ENCODE measurements at regions not wholly inside any gene's neighbourhood (a gene's known extent, or its start where the extent isn't known, plus 50 kb on each side); places are given as distances from the start of the nearest gene placed in this dataset.

DNA sequence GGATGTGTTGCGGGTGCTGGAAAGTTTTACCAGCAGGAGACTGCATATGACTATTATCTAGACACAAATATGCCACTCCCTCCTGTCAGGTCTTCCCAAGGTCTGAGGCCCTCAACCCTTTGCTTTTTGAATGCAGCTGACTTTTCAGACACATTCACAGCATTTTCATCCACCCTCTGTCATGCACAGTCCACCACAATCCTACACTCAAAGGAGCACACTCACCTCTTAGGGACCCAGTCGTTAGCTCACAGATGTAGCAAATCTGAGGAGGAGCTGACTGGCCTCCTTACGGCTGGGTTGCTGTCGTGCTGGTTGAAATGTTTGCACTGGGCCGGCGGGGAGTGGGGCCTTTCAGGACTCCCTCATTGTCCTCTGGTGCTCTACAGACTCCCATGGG, 479.4 kb downstream of the IRS2 start:
- Histone ChIP-seq H2BK15ac (ENCODE audit: low read depth, low read length) (no peak overlapping the region), H3K4me2 (ENCODE audit: insufficient read depth, insufficient read length, low read length) (no peak overlapping the region), H2AK5ac (ENCODE audit: insufficient read length, low read length) (no peak overlapping the region), H3K27ac (ENCODE audit: insufficient read length, low read depth, low read length) (no peak overlapping the region), H3K23me2 (ENCODE audit: insufficient read length, low read depth, low read length, poor library complexity, severe bottlenecking) (no peaks in the 10 kb centered on the region), H4K8ac (replicated peaks; ENCODE audit: insufficient read length, low read depth, low read length) (no peak overlapping the region), H3K14ac (ENCODE audit: insufficient read depth, low read length) (no peak overlapping the region), H2AFZ (ENCODE audit: low read length) (no peak overlapping the region), H4K20me1 (ENCODE audit: control insufficient read depth, insufficient read depth, insufficient read length) (no peaks in the 10 kb centered on the region), H3K79me1 (ENCODE audit: insufficient read depth, low read depth, low read length, poor library complexity, severe bottlenecking) (no peaks in the 10 kb centered on the region), H2BK120ac (ENCODE audit: low read depth, low read length, poor library complexity, severe bottlenecking) (no peak overlapping the region), H3K56ac (ENCODE audit: insufficient read length, low read depth, low read length) (no peak overlapping the region), H3K27me3 (ENCODE audit: insufficient read depth, low read length) (no peaks in the 10 kb centered on the region), H2BK20ac (ENCODE audit: low read depth, low read length, poor library complexity, severe bottlenecking) (no peak overlapping the region), H4K91ac (ENCODE audit: insufficient read length, low read depth, low read length) (no peak overlapping the region), H3T11ph (ENCODE audit: low read length) (no peak overlapping the region), H2BK5ac (ENCODE audit: insufficient read length, low read length) (no peak overlapping the region), H3K9ac (ENCODE audit: extremely low read depth, insufficient read length, low read length) (no peak overlapping the region), H3K79me2 (ENCODE audit: insufficient read depth, low read length) (no peaks in the 10 kb centered on the region), H2BK12ac (ENCODE audit: insufficient read length, low read depth, low read length) (no peak overlapping the region), H4K5ac (ENCODE audit: insufficient read length, low read depth, low read length) (no peak overlapping the region), H3K4ac (ENCODE audit: low read depth, low read length) (no peak overlapping the region), H3K4me1 (ENCODE audit: insufficient read depth, low read length) (no peaks in the 10 kb centered on the region), H3K9me3 (ENCODE audit: control insufficient read depth, low read depth, low read length) (no peaks in the 10 kb centered on the region), H3K23ac (ENCODE audit: insufficient read length, low read depth, low read length) (no peak overlapping the region), H3K18ac (ENCODE audit: insufficient read length, low read depth, low read length) (no peak overlapping the region)
- WGBS (ENCODE audit: extremely low coverage, insufficient read length, low lambda C conversion rate), result no CpG with 5 or more reads among the region's 6 CpGs
- H3K9me3 Mint-ChIP-seq, result peaks cover 0 to 6% of the 10 kb centered on the region in 2 experiments; a peak in 3 of 5 replicates
- no peak overlapping the region for H3K27ac Mint-ChIP-seq
- DNase-seq, result no peak
- TF ChIP-seq, protein P1, sequence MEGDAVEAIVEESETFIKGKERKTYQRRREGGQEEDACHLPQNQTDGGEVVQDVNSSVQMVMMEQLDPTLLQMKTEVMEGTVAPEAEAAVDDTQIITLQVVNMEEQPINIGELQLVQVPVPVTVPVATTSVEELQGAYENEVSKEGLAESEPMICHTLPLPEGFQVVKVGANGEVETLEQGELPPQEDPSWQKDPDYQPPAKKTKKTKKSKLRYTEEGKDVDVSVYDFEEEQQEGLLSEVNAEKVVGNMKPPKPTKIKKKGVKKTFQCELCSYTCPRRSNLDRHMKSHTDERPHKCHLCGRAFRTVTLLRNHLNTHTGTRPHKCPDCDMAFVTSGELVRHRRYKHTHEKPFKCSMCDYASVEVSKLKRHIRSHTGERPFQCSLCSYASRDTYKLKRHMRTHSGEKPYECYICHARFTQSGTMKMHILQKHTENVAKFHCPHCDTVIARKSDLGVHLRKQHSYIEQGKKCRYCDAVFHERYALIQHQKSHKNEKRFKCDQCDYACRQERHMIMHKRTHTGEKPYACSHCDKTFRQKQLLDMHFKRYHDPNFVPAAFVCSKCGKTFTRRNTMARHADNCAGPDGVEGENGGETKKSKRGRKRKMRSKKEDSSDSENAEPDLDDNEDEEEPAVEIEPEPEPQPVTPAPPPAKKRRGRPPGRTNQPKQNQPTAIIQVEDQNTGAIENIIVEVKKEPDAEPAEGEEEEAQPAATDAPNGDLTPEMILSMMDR (conservative IDR thresholded peaks at IDR 0.05), result no peak
- H3K4me3 Mint-ChIP-seq, result no peak overlapping the region
- no peaks in the 10 kb centered on the region for H3K4me1 Mint-ChIP-seq
- H3K27me3 Mint-ChIP-seq (ENCODE audit: low read depth), result peaks cover 1% of the 10 kb centered on the region; the same call in 1 of the 2 replicates
- H3K36me3 Mint-ChIP-seq (ENCODE audit: insufficient read depth in 1 of 3, low read depth in 3 of 3), result peaks cover 0 to 6% (median 0%) of the 10 kb centered on the region in 3 experiments; a peak in 1 of 7 replicates

Measured in H9 (cell line).